GM11168 (cell line): ENCODE measurements at regions not wholly inside any gene's neighbourhood (a gene's known extent, or its start where the extent isn't known, plus 50 kb on each side); places are given as distances from the start of the nearest gene placed in this dataset.

Experiments
- in situ Hi-C: fragments of 300-500 bp; cut with MboI; formaldehyde crosslinking; loops from one replicate; pipeline ENCODE4 v1.12.0; 2022; ENCODE audit warnings: low sequenced_read_pairs; ENCODE audit not compliant: unreplicated experiment

DNA sequence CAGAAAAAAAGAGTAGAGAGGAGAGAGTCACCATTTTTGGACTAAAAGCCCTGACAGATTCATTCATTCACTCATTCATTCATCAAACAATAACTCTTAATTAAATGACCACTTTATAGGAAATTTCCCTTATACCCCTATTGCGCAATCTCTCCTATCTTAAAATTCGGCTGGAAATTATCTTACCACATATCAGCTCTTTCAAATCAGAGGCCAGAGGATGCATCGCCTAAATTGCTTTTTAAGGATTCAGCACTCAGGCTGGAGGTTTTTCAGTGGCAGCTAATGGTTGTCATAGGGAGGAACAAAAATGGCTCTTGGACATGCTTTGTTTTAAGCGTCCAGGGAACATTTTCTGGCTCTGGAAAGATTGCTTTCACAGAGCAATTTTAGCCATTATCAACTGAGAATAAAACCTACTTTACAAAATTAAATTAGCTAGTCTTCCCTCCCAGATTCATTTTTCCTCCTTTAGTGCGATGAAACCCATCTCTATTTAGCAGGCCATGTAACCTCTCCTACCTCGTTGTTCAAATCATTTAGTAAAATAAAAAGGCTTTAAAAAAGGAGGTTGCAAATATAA is 115.2 kb downstream of the OLFM4 start:
- in situ Hi-C loops: no loop called here

DNA sequence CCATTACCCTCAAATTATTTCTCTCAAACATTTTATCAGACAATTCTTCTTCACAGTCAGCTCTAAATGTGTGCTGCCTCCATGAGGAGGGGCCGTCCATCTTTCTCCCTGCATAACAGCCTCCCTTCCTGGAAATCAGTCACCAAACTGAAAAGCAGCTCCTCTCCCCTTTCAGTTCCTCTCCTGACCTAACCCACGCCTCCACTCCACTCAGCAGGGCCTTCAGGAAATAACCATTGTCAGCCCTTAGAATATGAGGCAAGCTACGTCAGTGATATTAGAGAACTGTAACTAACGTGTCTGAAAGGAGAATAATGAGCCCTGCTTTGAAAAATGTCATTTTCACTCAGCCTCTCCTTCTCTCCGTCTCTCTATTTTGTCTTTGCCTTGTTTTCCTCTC is 116.2 kb downstream of the OLFM4 start:
- in situ Hi-C loops: no loop called here

DNA sequence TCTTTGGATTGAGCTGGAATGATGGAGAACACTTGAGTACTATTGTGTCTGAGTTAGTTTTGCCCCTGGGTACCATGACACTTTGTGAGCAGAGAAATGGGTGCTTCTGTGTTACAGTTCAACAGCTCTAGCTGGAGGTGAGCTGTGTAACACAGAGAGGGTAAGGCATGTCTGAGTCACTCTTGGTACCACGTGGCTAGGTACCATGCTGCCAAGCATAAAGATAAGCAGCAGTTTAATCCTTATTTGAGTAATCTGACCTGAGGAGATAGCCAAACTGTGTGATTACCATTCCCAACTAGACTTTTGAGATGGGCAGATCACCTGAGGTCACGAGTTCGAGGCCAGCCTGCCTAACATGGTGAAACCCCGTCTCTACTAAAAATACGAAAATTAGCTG is 122.0 kb downstream of the OLFM4 start:
- in situ Hi-C loops: no loop called here

DNA sequence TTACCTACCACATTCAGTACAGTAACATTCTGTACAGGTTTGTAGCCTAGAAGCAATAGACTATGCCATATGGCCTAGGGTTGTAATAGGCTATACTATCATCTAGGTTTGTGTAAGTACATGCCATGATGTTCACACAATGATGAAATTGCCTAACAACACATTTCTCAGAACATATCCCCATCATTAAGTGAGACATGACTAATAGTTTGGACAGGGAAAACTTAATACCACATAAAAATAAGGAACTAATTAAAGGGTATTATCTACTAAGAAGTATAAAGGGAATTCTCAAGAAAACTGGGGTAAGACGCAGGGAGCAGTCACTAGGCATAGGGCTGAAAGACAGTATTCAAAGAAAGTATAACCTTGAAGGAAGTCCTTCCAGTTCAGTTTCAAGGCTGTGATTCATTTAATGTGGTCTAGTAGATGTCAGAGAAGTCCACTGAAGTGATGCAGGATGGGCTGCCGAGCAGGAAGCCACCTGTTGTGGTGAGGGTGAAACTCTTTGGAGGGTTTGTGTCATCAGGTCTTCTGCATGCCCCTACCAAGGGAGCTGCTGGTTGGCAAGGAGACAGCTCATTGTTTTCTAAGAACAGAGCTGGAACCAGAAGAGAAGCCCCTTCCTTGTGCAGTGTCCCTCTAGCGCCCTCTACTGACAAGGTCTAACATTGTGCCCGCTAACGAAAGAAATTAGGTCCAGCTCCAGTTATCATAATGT is 122.9 kb downstream of the OLFM4 start:
- in situ Hi-C loops: no loop called here

DNA sequence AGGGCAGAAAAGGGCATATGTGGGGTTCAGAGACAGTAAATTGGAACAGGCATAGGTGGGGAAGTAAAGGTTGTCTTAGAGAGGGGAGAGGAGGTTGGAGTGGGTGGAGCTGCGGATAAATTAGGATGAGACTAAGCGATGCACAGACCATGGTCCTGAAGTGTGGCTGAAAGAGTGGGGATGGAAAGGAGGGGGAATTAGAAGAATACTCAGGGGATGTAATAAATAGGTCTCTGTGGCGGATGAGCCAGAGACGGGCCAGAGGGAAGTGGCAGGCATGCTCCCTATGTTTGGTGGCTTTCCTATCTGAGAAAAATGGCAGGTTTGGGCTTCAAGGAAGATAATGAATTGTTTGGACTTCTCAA is 123.4 kb downstream of the OLFM4 start:
- in situ Hi-C loops: no loop called here

DNA sequence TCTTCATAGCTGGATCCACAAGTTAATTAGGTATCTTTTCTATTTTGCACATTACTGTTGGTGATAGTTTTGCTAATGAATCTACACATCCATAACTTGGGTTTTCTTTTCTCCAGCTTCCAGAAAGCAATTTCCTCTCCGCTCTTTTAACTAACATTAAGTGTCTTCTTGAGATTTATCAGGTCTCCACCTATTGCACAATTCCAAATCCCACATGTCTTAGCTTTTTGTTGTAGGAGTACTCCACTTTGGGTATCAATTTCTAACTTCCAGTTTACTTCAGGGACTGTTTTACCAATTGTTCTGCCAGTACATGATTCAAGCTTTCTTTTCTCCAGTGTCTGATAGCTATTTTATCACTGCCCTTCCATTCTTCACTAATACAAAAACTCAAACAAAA is 129.6 kb downstream of the OLFM4 start:
- in situ Hi-C loops: no loop called here

DNA sequence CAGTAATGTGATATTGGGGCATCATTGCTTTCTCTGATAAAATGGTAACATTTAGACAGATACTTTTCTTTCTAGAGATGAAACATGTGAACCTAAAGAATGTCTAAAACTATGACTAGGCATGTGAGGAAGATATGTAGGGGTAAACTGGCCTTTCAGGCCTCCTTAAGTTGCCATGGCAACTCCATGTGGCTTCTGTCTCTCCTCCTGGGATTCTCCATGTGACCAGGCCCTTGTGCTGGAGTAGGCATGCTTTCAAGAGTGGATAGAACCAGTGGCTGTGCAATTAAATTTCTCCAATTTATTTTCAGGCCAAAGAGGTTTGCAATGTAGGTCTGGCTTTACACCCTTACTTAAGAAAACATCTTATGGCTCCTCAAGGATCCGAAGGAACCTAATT is 130.8 kb downstream of the OLFM4 start:
- in situ Hi-C loops: no loop called here

DNA sequence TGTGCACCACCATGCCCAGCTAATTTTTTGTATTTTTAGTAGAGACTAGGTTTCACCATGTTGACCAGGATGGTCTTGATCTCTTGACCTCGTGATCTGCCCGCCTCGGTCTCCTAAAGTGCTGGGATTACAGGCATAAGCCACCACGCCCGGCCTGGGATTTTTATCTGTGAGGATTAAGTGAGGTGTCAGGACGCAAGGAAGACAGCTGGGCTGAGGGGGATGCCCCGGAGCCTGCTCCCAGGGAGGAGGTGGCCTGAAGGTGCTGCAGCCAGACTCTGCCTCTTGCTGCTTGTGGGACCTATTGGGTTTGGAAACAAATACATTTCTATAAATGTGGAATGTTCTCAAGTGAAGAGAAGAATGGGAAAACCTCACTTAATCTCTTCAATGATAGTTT is 131.6 kb downstream of the OLFM4 start:
- in situ Hi-C loops: no loop called here

DNA sequence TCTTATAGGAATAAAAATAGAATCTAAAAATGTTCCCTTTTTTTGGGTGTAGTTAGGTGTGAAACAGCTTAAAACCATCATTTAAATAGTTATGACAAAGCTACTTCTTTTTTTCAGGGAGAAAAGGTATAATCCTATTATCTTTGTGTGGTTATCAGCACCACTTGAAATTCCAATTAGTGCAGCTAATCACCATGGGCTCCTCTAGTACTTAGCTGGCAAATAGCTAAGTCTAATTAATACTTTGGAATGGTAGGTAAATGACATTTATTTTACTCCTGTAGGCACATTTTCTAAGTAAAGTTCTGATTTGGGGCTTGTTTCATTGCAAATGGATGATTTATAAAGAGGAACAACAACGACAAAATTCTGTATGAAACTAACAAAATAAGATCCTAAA is 132.6 kb downstream of the OLFM4 start:
- in situ Hi-C loops: no loop called here

DNA sequence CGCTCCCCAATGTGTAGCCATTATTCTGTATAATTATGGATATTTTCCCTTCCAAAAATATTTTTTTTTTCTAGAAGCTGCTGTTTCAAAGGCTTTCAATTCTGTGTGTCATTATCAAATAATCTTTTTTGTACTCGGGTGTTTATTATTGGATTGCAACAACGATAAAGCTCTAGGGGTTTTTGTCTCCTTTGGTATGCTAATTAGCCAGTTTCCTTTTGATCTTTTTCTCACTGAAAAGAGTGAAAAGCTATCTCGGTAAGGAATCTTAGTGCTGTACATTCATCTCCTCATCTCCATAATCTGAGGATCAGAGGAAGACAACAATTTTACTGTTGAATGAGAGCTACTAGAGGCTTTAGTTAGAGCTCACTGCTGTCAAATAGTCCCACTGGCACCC is 136.6 kb downstream of the OLFM4 start:
- in situ Hi-C loops: no loop called here

DNA sequence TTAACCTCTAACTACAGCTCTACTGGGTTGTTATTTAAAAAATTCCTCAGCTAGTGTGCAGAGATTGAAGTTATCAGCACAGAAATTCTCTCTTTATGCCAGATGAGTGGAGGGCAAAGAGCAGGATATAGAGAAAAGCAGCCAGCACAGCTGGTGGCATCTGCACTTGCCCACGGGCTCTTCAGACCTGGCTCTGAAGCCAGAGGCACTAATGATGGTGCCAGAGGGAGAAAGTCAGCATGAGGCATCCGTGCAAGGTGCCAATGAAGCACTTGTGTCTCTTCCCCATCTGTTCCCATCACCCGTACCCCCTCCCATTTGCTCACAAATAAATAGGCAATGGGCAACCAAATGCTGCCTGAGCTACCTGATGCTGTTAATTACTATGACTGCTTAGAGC is 138.9 kb downstream of the OLFM4 start:
- in situ Hi-C loops: no loop called here

DNA sequence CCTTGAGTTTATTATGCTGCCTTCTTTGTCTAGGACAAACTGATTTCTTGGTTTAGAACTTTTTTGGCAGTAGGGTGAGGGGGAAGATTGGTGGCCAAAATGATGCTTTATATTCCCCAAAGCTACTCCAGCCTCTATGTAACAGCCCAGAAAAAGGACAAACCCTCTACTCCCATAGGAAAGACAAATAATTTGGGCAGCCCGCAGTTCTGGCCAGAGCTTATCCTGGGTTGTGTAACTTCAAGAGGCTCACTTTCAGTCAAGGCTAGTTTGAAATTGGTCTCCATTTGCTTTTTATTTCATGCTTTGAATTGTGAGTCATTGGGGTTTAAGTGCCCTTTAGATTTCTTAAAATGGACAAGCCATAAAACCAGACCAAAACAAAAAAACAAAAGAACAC is 142.3 kb downstream of the OLFM4 start:
- in situ Hi-C loops: no loop called here

DNA sequence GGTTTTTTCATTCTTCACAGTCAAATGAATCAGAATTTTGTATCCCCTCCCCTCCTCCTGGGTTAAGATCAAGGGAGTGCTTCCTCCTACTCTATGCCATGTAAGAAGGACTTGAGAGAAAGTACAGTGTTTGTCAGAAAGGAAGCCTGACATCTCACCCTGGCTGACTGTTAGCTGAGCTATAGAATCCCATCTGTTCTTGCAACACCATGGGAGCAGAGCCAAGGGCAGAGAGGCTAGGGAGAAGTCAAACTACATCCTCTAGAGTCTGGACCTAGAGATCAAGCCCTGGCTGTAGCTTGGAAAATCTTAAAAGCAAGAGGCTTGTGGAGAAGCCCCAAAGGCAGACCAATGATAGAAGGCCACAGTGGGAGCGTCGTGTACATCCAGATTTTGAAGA is 145.9 kb downstream of the OLFM4 start:
- in situ Hi-C loops: no loop called here

DNA sequence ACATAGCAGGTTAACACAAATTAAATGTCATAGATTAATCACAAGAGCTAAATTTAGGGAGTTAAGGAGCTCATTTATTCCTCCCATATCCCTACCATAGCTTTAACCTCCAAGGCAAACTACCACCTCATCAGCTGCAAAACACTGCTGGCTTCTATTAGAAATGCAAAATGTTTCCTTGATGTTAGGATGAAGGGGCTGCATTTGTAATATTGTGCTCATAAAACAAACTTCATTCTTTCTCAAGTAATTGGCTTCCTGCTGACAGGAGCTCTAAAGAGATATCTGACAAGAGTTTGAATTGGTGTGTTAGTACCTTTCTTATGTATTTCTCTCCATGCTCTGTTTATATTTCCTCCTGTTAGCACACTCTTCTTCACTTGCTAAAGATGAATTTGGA is 152.1 kb downstream of the OLFM4 start:
- in situ Hi-C loops: no loop called here

DNA sequence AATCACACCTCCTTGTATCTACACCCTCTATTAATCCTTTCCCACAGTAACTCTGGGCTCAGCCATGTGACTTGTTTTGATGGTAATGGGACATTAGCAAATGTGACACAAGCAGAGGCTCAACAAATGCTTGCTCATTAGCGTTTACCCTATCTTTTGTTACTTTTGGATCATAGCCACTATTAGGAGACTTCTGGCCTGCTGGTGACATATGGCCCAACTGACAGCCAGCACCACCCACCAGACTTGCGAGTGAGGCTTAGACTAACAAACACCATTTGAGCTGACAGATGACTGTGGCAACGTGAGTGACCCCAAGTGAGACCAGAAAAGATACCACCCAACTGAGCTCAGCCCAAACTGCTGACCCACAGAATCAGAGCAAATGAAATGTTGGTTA is 154.1 kb downstream of the OLFM4 start:
- in situ Hi-C loops: no loop called here

DNA sequence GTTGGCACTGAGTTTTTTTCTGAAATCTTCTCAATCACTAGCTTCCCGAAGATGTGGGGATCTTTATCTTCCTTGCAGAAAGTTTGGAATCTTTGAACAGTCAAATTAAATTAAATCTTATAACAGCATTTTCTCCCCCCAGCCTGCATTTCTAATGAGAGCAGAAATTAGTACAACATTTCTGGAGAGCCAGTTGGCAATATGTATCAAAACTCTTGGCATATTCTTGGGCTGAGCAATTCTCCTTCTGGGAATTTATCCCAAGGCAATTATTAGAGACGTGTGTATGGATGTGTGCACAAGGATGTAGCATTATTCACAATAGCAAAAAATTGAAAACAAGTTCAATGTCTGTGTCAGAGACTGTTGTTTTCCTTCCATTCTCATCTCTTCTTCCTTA is 159.5 kb downstream of the OLFM4 start:
- in situ Hi-C loops: no loop called here

DNA sequence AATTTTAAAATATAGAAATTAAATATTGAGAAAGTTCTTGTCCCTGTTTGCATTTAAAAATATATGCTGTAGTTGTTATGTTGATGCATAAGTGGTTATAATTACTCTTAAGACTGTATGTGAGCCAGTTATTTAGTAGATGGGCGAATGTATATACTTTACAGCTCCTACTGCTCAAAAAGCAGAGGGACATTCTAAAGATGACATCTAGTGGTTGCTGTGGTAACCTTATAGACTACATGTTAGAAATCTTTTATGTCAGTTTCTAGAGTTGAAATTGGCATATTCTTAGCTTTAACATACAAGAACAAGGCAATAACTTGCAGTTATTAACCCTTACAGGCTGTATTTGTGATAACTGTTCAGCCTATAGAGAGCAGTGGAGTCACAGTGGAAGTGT is 160.5 kb downstream of the OLFM4 start:
- in situ Hi-C loops: no loop called here

DNA sequence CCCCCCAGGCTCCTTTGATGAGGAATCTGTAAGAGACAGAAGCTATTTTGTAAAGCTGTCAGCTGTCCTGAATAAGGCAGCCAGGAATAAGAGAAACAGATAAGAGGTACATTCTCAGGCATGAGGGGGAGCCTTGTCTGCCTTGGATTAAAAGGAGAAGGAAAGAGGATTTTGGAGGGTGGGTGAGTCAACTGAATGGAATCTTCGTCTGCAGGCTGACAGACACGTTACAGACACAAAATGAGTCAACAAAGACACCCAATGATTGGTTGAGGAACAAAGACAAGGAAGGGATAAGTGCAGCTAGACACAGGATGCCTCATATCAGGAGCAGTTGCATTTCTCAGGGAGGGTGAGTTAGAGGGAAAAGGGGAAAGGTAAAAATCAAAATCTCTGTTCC is 162.5 kb downstream of the OLFM4 start:
- in situ Hi-C loops: no loop called here

DNA sequence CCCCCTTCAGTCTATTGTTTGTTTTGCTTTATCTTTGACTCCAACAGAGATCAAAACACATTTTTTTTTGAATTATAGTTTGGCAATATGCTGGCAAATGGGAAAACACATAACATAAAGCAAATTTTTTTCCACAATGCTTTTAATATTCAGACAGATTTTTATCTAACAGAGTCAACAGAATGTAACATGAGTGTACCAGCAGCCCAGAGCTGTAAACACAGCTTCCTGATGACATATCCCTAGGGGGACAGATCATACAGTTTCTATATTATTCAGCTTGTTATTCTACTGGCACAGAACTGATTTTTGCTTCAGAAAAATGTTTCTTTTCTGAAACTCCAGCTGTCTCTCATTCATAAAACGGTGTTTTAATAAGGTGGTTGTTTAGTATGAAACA is 168.8 kb downstream of the OLFM4 start:
- in situ Hi-C loops: no loop called here

DNA sequence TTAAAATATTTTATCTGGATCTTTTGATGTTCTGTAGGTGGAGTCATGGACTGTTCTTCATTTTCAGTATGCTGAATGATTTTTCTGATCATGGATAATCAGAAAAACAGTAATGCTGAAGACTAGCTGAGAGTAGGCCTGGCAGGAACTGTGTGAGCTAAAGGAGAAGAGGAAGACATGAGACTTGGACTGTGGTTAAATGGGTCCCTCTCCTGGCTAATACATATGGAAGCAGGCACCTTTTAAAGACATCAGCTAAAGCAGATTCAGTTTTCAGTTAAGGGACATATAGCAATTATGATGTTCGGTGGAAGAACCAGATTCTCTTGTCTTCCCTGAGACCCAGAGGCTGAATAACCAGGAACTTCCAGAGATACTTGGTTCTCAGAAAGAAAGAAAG is 169.4 kb downstream of the OLFM4 start:
- in situ Hi-C loops: no loop called here

DNA sequence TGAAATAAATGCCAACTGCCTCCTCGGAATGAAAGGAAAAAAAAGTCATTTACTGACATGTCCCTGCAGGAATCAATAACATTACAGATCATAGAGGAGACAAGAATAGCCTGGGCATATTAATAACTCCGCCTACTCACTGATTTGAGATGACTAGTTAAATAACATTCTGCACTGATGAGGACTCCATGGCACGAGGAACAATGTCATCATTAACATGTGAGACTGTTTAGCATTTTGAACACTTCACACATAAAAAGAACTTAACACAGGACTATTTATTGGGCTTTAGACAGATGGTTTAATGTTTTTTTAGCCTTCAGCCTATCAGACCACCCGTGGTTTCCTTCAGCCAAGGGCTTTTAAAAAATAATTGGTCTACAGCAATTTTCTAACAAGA is 170.1 kb downstream of the OLFM4 start:
- in situ Hi-C loops: no loop called here

DNA sequence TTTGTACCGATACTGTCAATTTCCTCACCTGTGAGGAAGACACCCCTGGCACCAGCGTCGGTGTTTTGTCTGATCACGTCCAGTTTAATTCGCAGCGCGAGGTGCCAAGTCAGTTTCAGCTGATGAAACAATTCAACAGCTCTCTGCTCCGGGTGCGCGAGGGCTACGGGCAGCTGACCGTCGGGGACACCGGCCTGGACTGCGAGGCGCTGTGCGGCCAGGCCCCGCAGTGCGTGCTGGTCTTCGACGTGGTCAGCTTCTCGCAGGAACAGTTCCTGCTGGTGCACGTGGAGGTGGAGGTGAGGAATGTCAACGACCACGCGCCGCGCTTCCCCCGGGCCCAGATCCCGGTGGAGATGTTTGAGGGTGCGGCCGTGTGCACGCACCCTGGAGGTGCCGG is 171.5 kb downstream of the OLFM4 start:
- in situ Hi-C loops: no loop called here
